SK-N-SH treated with all-trans-retinoic acid at 6 μM for 48 hours (cell line): ENCODE measurements at regions not wholly inside any gene's neighbourhood (a gene's known extent, or its start where the extent isn't known, plus 50 kb on each side); places are given as distances from the start of the nearest gene placed in this dataset.

Experiments
- ATAC-seq: fragments of 200-7000 bp; cut with Tn5 transposase; 3 replicates; pipeline ENCODE4 v1.9.1; 2020; ENCODE audit warnings: mild to moderate bottlenecking, moderate library complexity
- ARNTL ChIP-seq: fragments of 450-650 bp; formaldehyde crosslinking; IDR thresholded peaks from 2 replicates; pipeline ENCODE4 v1.5.0; 2020; ENCODE audit warnings: low read depth, mild to moderate bottlenecking, moderate library complexity, borderline replicate concordance
- BACH2 ChIP-seq: fragments of 250-450 bp; sonication (Bioruptor Pico); IDR thresholded peaks from 2 replicates; pipeline ENCODE4 v1.9.0; 2021; ENCODE audit warnings: mild to moderate bottlenecking, borderline replicate concordance
- CREB5 ChIP-seq: fragments of 250-450 bp; sonication (Bioruptor Pico); IDR thresholded peaks from 2 replicates; pipeline ENCODE4 v1.5.1; 2020; ENCODE audit warnings: low read depth, mild to moderate bottlenecking, moderate library complexity
- CSDC2 ChIP-seq: fragments of 250-450 bp; sonication (Bioruptor Pico); IDR thresholded peaks from 2 replicates; pipeline ENCODE4 v1.5.0; 2020; ENCODE audit warnings: mild to moderate bottlenecking, moderate library complexity
- ESRRG ChIP-seq: fragments of 250-450 bp; sonication (Bioruptor Pico); IDR thresholded peaks from 2 replicates; pipeline ENCODE4 v1.6.1; 2021; ENCODE audit warnings: mild to moderate bottlenecking
- GLIS3 ChIP-seq: fragments of 250-450 bp; sonication (Bioruptor Pico); IDR thresholded peaks from 2 replicates; pipeline ENCODE4 v1.5.0; 2020; ENCODE audit warnings: mild to moderate bottlenecking, moderate library complexity
- OSR1 ChIP-seq: fragments of 250-450 bp; sonication (Bioruptor Pico); IDR thresholded peaks from 2 replicates; pipeline ENCODE4 v1.8.0; 2022; ENCODE audit warnings: moderate library complexity, mild to moderate bottlenecking, inconsistent platforms
- PATZ1 ChIP-seq: fragments of 250-450 bp; sonication (Bioruptor Pico); IDR thresholded peaks from 2 replicates; pipeline ENCODE4 v1.8.0; 2020; ENCODE audit warnings: mild to moderate bottlenecking, moderate library complexity, borderline replicate concordance
- POU6F1 ChIP-seq: fragments of 250-450 bp; sonication (Bioruptor Pico); IDR thresholded peaks from 2 replicates; pipeline ENCODE4 v1.8.0; 2021; ENCODE audit warnings: low read depth, mild to moderate bottlenecking, moderate library complexity, borderline replicate concordance
- PPARA ChIP-seq: fragments of 250-450 bp; sonication (Bioruptor Pico); IDR thresholded peaks from 2 replicates; pipeline ENCODE4 v1.5.0; 2020; ENCODE audit warnings: mild to moderate bottlenecking, borderline replicate concordance
- RARB ChIP-seq: fragments of 250-450 bp; sonication (Bioruptor Pico); IDR thresholded peaks from 2 replicates; pipeline ENCODE4 v1.8.0; 2021; ENCODE audit warnings: mild to moderate bottlenecking, moderate library complexity
- TCF4 ChIP-seq: fragments of 250-450 bp; sonication (Bioruptor Pico); IDR thresholded peaks from 2 replicates; pipeline ENCODE4 v1.8.0; 2021; ENCODE audit warnings: mild to moderate bottlenecking, moderate library complexity, borderline replicate concordance
- TOX ChIP-seq: fragments of 250-450 bp; sonication (Bioruptor Pico); IDR thresholded peaks from 2 replicates; pipeline ENCODE4 v1.8.0; 2021; ENCODE audit warnings: mild to moderate bottlenecking, moderate library complexity, borderline replicate concordance
- TSHZ2 ChIP-seq: fragments of 250-450 bp; sonication (Bioruptor Pico); IDR thresholded peaks from 2 replicates; pipeline ENCODE4 v1.5.0; 2020; ENCODE audit warnings: mild to moderate bottlenecking, moderate library complexity
- ZC3H10 ChIP-seq: fragments of 250-450 bp; sonication (Bioruptor Pico); IDR thresholded peaks from 2 replicates; pipeline ENCODE4 v1.5.1; 2021; ENCODE audit warnings: mild to moderate bottlenecking, moderate library complexity
- ZFP3 ChIP-seq: fragments of 250-450 bp; sonication (Bioruptor Pico); IDR thresholded peaks from 2 replicates; pipeline ENCODE4 v1.5.0; 2020; ENCODE audit warnings: mild to moderate bottlenecking, moderate library complexity
- ZFP30 ChIP-seq: fragments of 450-650 bp; formaldehyde crosslinking; IDR thresholded peaks from 2 replicates; pipeline ENCODE4 v1.5.0; 2022; ENCODE audit warnings: mild to moderate bottlenecking, moderate library complexity
- ZNF565 ChIP-seq: fragments of 450-650 bp; formaldehyde crosslinking; conservative IDR thresholded peaks from 2 replicates; pipeline ENCODE4 v1.5.0; 2020; ENCODE audit warnings: low read depth, mild to moderate bottlenecking, moderate library complexity
- ZNF8 ChIP-seq: fragments of 450-650 bp; formaldehyde crosslinking; IDR thresholded peaks from 2 replicates; pipeline ENCODE4 v1.5.0; 2020; ENCODE audit warnings: mild to moderate bottlenecking, moderate library complexity

- TF ChIP-seq CREB5 (CRISPR knock-in tag), result no peak
- TF ChIP-seq ZFP3 (CRISPR knock-in tag), result no peak
- no peak for TF ChIP-seq ZC3H10
- no peak for TF ChIP-seq ZFP30 (CRISPR knock-in tag)
- no peak for TF ChIP-seq ARNTL
- no peak for TF ChIP-seq GLIS3 (CRISPR knock-in tag)
- no peak for TF ChIP-seq ZNF565 (CRISPR knock-in tag)
- no peak for TF ChIP-seq ESRRG (CRISPR knock-in tag)
- TF ChIP-seq TCF4 (CRISPR knock-in tag), result no peak
- TF ChIP-seq PPARA, result no peak
- no peak for TF ChIP-seq OSR1 (CRISPR knock-in tag)
- TF ChIP-seq, all 23 proteins: peak for 0
These were observed 417.0 kb upstream of the RGS6 start (continued) for GRCh38 chr14:71514941-71515919.

- no peak for ATAC-seq
- TF ChIP-seq CSDC2 (CRISPR knock-in tag) (no peak), POU6F1 (no peak), CREB5 (CRISPR knock-in tag) (no peak), PATZ1 (no peak), ZC3H10 (no peak), ZFP30 (CRISPR knock-in tag) (no peak), TOX (no peak), ZNF8 (no peak), OSR1 (CRISPR knock-in tag) (no peak), TSHZ2 (CRISPR knock-in tag) (no peak), RARB (CRISPR knock-in tag) (no peak), BACH2 (CRISPR knock-in tag) (no peak)
These were observed 410.7 kb upstream of the RGS6 start for GRCh38 chr14:71521238-71522135.
